ENCODE measurements at regions not wholly inside any gene's neighbourhood (a gene's known extent, or its start where the extent isn't known, plus 50 kb on each side); places are given as distances from the start of the nearest gene placed in this dataset.

GRCh38 chr20:39464238-39464637 lies 502.1 kb downstream of the DHX35 start:
- Histone ChIP-seq H3K4me3 (no peak overlapping the region), H3K27me3 (no peaks in the 10 kb centered on the region), H3K9me2 (replicated peaks; ENCODE audit: insufficient read depth) (no peaks in the 10 kb centered on the region), H2AFZ (no peak overlapping the region), H4K20me1 (ENCODE audit: insufficient read depth, poor library complexity, severe bottlenecking) (no peaks in the 10 kb centered on the region), H3K9me3 (ENCODE audit: low read depth) (no peaks in the 10 kb centered on the region), H3K27ac (no peak overlapping the region), H3K79me2 (no peaks in the 10 kb centered on the region), H3K36me3 (replicated peaks; ENCODE audit: insufficient read depth, low read depth) (no peaks in the 10 kb centered on the region), H3K4me1 (ENCODE audit: insufficient read depth) (no peaks in the 10 kb centered on the region), H3K4me2 (no peak overlapping the region)
- WGBS (ENCODE audit: low lambda C conversion rate, missing lambda C conversion rate): 86% methylated on average over 1 of the region's 1 CpG
- DNase-seq (ENCODE audit: low spot score): no peak
- TF ChIP-seq EZH2 (IDR thresholded peaks at IDR 0.05; ENCODE audit: borderline replicate concordance): no peak
- no peak for TF ChIP-seq CTCF (IDR thresholded peaks at IDR 0.05; ENCODE audit: poor library complexity)
- TF ChIP-seq EZH2phosphoT487 (IDR thresholded peaks at IDR 0.05; ENCODE audit: low read depth, severe bottlenecking, unreplicated experiment): no peak

DNA sequence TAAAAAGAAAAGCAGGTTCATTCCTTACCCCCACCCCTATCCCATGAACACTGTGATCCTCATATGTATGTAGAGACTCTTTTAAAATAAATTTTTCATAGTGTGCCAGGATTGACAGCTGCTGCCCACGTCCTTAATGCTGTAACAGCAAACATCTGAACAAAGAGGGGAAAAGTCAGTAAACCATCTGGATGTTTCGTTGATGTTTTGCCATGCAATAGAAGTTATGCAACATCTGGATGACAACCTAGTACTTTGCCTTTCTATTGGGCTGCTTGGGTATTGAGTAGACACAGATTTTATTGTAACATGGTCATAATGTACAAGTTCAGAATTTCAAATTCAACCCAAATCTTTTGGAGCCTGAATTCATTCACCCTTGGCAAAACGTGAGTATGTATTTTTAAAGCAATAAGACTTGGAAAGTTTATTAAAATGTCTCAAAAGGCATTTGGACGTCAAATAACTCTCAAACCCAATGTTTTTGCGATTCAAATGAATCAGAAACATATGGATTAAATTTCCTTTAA lies 500.3 kb downstream of the DHX35 start:
- H3K9me3 ChIP-seq (ENCODE audit: low read depth): no peaks in the 10 kb centered on the region
- H3K27me3 ChIP-seq: no peaks in the 10 kb centered on the region
- no peaks in the 10 kb centered on the region for H3K36me3 ChIP-seq (replicated peaks; ENCODE audit: insufficient read depth, low read depth)
- 72% methylated on average over 5 of the region's 5 CpGs for WGBS (ENCODE audit: low lambda C conversion rate, missing lambda C conversion rate)
- no peaks in the 10 kb centered on the region for H3K9me2 ChIP-seq (replicated peaks; ENCODE audit: insufficient read depth)
- H2AFZ ChIP-seq: no peak overlapping the region
- no peaks in the 10 kb centered on the region for H4K20me1 ChIP-seq (ENCODE audit: insufficient read depth, poor library complexity, severe bottlenecking)
- TF ChIP-seq EZH2 (IDR thresholded peaks at IDR 0.05; ENCODE audit: borderline replicate concordance): no peak
- no peak for TF ChIP-seq CTCF (IDR thresholded peaks at IDR 0.05; ENCODE audit: poor library complexity)
- no peak for TF ChIP-seq EZH2phosphoT487 (IDR thresholded peaks at IDR 0.05; ENCODE audit: low read depth, severe bottlenecking, unreplicated experiment)
- H3K79me2 ChIP-seq: no peaks in the 10 kb centered on the region
- H3K4me2 ChIP-seq: no peak overlapping the region
- no peaks in the 10 kb centered on the region for H3K4me1 ChIP-seq (ENCODE audit: insufficient read depth)
- H3K27ac ChIP-seq: no peak overlapping the region
- DNase-seq (ENCODE audit: low spot score): no peak
- no peak overlapping the region for H3K4me3 ChIP-seq

- H3K9me2 ChIP-seq (replicated peaks; ENCODE audit: insufficient read depth): no peaks in the 10 kb centered on the region
- H3K9me3 ChIP-seq (ENCODE audit: low read depth): no peaks in the 10 kb centered on the region
- no peaks in the 10 kb centered on the region for H4K20me1 ChIP-seq (ENCODE audit: insufficient read depth, poor library complexity, severe bottlenecking)
- H2AFZ ChIP-seq: no peak overlapping the region
- no peak overlapping the region for H3K4me3 ChIP-seq
- TF ChIP-seq EZH2 (IDR thresholded peaks at IDR 0.05; ENCODE audit: borderline replicate concordance) (no peak), EZH2phosphoT487 (IDR thresholded peaks at IDR 0.05; ENCODE audit: low read depth, severe bottlenecking, unreplicated experiment) (no peak), CTCF (IDR thresholded peaks at IDR 0.05; ENCODE audit: poor library complexity) (no peak)
- no peak for DNase-seq (ENCODE audit: low spot score)
- H3K27ac ChIP-seq: no peak overlapping the region
- 65% methylated on average over 1 of the region's 1 CpG for WGBS (ENCODE audit: low lambda C conversion rate, missing lambda C conversion rate)
- H3K79me2 ChIP-seq: no peaks in the 10 kb centered on the region
- no peaks in the 10 kb centered on the region for H3K36me3 ChIP-seq (replicated peaks; ENCODE audit: insufficient read depth, low read depth)
- H3K27me3 ChIP-seq: no peaks in the 10 kb centered on the region
- H3K4me2 ChIP-seq: no peak overlapping the region
- H3K4me1 ChIP-seq (ENCODE audit: insufficient read depth): no peaks in the 10 kb centered on the region
Observed at GRCh38 chr20:39458452-39458851, 496.3 kb downstream of the DHX35 start.

DNA sequence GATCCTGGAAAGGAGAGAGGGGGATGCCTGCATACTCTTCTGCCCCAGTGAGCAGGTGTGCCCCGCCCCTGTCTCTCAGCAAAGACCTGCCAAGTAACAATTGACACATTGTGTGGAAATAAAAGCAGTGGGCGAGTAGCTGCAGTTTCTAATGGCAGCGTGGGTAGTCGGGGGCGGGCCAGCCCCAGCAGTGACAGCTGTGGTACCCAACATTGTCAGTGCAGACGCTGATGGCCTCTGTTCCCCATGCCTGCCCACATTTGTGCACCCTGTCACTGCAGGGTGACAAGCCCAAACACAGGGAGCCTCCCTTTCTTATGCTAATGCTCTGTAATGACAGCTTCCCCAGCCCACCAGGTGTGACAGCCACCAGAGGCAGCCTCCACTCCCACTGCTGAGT lies 491.7 kb downstream of the DHX35 start:
- no peak overlapping the region for H3K4me2 ChIP-seq
- no peaks in the 10 kb centered on the region for H3K4me1 ChIP-seq (ENCODE audit: insufficient read depth)
- TF ChIP-seq EZH2phosphoT487 (IDR thresholded peaks at IDR 0.05; ENCODE audit: low read depth, severe bottlenecking, unreplicated experiment) (no peak), EZH2 (IDR thresholded peaks at IDR 0.05; ENCODE audit: borderline replicate concordance) (no peak), CTCF (IDR thresholded peaks at IDR 0.05; ENCODE audit: poor library complexity) (no peak)
- no peak overlapping the region for H2AFZ ChIP-seq
- WGBS (ENCODE audit: low lambda C conversion rate, missing lambda C conversion rate): 75% methylated on average over 6 of the region's 6 CpGs
- no peaks in the 10 kb centered on the region for H4K20me1 ChIP-seq (ENCODE audit: insufficient read depth, poor library complexity, severe bottlenecking)
- no peak overlapping the region for H3K4me3 ChIP-seq
- H3K36me3 ChIP-seq (replicated peaks; ENCODE audit: insufficient read depth, low read depth): no peaks in the 10 kb centered on the region
- H3K9me3 ChIP-seq (ENCODE audit: low read depth): no peaks in the 10 kb centered on the region
- H3K79me2 ChIP-seq: no peaks in the 10 kb centered on the region
- no peak overlapping the region for H3K27ac ChIP-seq
- H3K9me2 ChIP-seq (replicated peaks; ENCODE audit: insufficient read depth): no peaks in the 10 kb centered on the region
- H3K27me3 ChIP-seq: no peaks in the 10 kb centered on the region
- DNase-seq (ENCODE audit: low spot score): no peak
